Liver (tissue), 8 donors: ENCODE measurements at regions not wholly inside any gene's neighbourhood (a gene's known extent, or its start where the extent isn't known, plus 50 kb on each side); places are given as distances from the start of the nearest gene placed in this dataset.

Experiments used
- DNase-seq: peaks from one replicate; pipeline ENCODE4 v3.0.0-alpha.2; 2017; ENCODE audit warnings: low spot score
- H3K27ac ChIP-seq, 2 donors: one replicate each; pipeline ENCODE4 v1.7.0; 2013; ENCODE audit warnings: inconsistent platforms in 2 of 2, low read length in 2 of 2, control low read depth in 1 of 2, low read depth in 1 of 2, mild to moderate bottlenecking in 1 of 2
- H3K27me3 ChIP-seq, 4 donors: one replicate each; pipeline versions ENCODE4 v1.6.1 to v1.7.0; 2013; ENCODE audit warnings: low read length in 3 of 4, inconsistent platforms in 1 of 4, mild to moderate bottlenecking in 1 of 4, moderate library complexity in 1 of 4; ENCODE audit not compliant: control insufficient read depth in 4 of 4, insufficient read depth in 4 of 4
- H3K36me3 ChIP-seq, 4 donors: one replicate each; pipeline versions ENCODE4 v1.6.1 to v1.7.0; 2013; ENCODE audit warnings: low read length in 3 of 4, mild to moderate bottlenecking in 3 of 4, low read depth in 1 of 4, moderate library complexity in 1 of 4; ENCODE audit not compliant: control insufficient read depth in 4 of 4, insufficient read depth in 3 of 4
- H3K4me1 ChIP-seq, 4 donors: one replicate each; pipeline versions ENCODE4 v1.6.1 to v1.7.0; 2013; ENCODE audit warnings: low read length in 3 of 4, mild to moderate bottlenecking in 3 of 4, moderate library complexity in 1 of 4; ENCODE audit not compliant: control insufficient read depth in 4 of 4, insufficient read depth in 4 of 4
- H3K4me3 ChIP-seq, 3 donors: one replicate each; pipeline versions ENCODE4 v1.6.1 to v1.7.0; 2013; ENCODE audit warnings: low read length in 3 of 3, control low read depth in 1 of 3, low read depth in 1 of 3, mild to moderate bottlenecking in 1 of 3
- H3K9ac ChIP-seq, 2 donors: one replicate each; pipeline ENCODE4 v1.7.0; 2013; ENCODE audit warnings: low read length in 2 of 2, mild to moderate bottlenecking in 2 of 2, moderate library complexity in 2 of 2, control low read depth in 1 of 2, low read depth in 1 of 2
- H3K9me3 ChIP-seq, 4 donors: one replicate each; pipeline versions ENCODE4 v1.6.1 to v1.7.0; 2013; ENCODE audit warnings: low read length in 3 of 4; ENCODE audit not compliant: control insufficient read depth in 4 of 4
- CTCF ChIP-seq: fragments of 150-350 bp; IDR thresholded peaks from 2 replicates; pipeline ENCODE4 v1.5.1; 2017; ENCODE audit warnings: improper control_type of control experiment, low read depth, low read length; ENCODE audit not compliant: missing input control
- EGR1 ChIP-seq, 2 donors: IDR thresholded peaks; 2 replicates each; pipeline ENCODE4 v1.6.1; 2016 to 2018; ENCODE audit warnings: antibody characterized with exemption in 2 of 2, low read depth in 2 of 2
- FOXA2 ChIP-seq: IDR thresholded peaks from 2 replicates; pipeline ENCODE4 v1.6.1; 2016; ENCODE audit warnings: antibody characterized with exemption
- HNF4G ChIP-seq: IDR thresholded peaks from 2 replicates; pipeline ENCODE4 v1.6.1; 2016; ENCODE audit warnings: antibody characterized with exemption
- JUND ChIP-seq, 2 donors: IDR thresholded peaks; 2 replicates each; pipeline ENCODE4 v1.6.1; 2016; ENCODE audit warnings: antibody characterized with exemption in 2 of 2
- MAX ChIP-seq: IDR thresholded peaks from 2 replicates; pipeline ENCODE4 v1.6.1; 2016; ENCODE audit warnings: antibody characterized with exemption
- REST ChIP-seq: IDR thresholded peaks from 2 replicates; pipeline ENCODE4 v1.6.1; 2016; ENCODE audit warnings: antibody characterized with exemption, mild to moderate bottlenecking
- RXRA ChIP-seq, 2 donors: IDR thresholded peaks; 2 replicates each; pipeline ENCODE4 v1.6.1; 2017 to 2018; ENCODE audit warnings: antibody characterized with exemption in 2 of 2, mild to moderate bottlenecking in 1 of 2
- SP1 ChIP-seq: IDR thresholded peaks from 2 replicates; pipeline ENCODE4 v1.6.1; 2018; ENCODE audit warnings: antibody characterized with exemption, mild to moderate bottlenecking
- TAF1 ChIP-seq: conservative IDR thresholded peaks from 2 replicates; pipeline ENCODE4 v1.6.1; 2016; ENCODE audit warnings: antibody characterized with exemption, mild to moderate bottlenecking
- YY1 ChIP-seq: IDR thresholded peaks from 2 replicates; pipeline ENCODE4 v1.6.1; 2016; ENCODE audit warnings: antibody characterized with exemption, mild to moderate bottlenecking
- WGBS: extraction: QIAGEN DNeasy Blood & Tissue Kit; methylation state at CpG from one replicate; pipeline ENCODE4 v1.1.7; 2013; 5-methylcytosine and 5-hydroxymethylcytosine counted together
- TF ChIP-seq, protein P1 (sequence below): IDR thresholded peaks from 2 replicates; pipeline ENCODE4 v1.6.1; 2016; ENCODE audit warnings: antibody characterized with exemption
- donor health status: healthy.
- donor health status: healthy.
- donor health status: healthy.
- donor health status: healthy.
- donor health status: healthy.

- H3K27ac ChIP-seq = no peak overlapping the region
- no peak for TF ChIP-seq SP1
- no peak for TF ChIP-seq JUND (IDR thresholded peaks at IDR 0.05)
- TF ChIP-seq, protein P1, sequence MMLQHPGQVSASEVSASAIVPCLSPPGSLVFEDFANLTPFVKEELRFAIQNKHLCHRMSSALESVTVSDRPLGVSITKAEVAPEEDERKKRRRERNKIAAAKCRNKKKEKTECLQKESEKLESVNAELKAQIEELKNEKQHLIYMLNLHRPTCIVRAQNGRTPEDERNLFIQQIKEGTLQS = no peak
- TF ChIP-seq HNF4G = no peak
- no peak for TF ChIP-seq RXRA (IDR thresholded peaks at IDR 0.05)
- TF ChIP-seq EGR1 (IDR thresholded peaks at IDR 0.05; ENCODE audit: low read depth in 2 of 2) = no peak
- no peak for TF ChIP-seq MAX
- TF ChIP-seq FOXA2 = no peak
- TF ChIP-seq TAF1 = no peak
- no peak overlapping the region for H3K4me3 ChIP-seq
- no peak for DNase-seq
- WGBS = 65% methylated on average over 5 of the region's 5 CpGs
- no peaks in the 10 kb centered on the region for H3K4me1 ChIP-seq
- no peaks in the 10 kb centered on the region for H3K9me3 ChIP-seq
- H3K9ac ChIP-seq = no peak overlapping the region
- peaks cover 0 to 12% (median 0%) of the 10 kb centered on the region in 4 donors for H3K27me3 ChIP-seq
- H3K36me3 ChIP-seq = no peaks in the 10 kb centered on the region
These were observed 476.4 kb upstream of the ZEB2 start for GRCh38 chr2:144996225-144996795.

DNA sequence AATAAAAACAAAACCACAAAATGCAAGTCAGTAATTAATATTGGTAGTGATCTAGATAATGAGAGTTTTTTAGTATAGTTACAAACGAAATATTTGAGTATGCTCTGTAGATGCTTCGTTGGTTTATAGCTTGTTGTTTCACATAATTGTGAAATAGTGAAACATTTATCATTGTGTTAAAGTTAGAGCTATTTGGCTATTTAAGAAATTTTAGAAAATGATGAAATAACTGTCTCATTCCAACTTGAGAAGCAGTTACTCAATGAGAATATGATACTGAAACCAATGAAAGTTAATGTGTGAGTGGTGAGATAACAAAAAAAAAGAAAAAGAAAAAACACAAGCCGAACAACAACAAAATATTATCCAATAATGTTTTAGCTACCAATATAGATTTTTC is 475.6 kb upstream of the ZEB2 start:
- Histone ChIP-seq H3K4me1 (no peaks in the 10 kb centered on the region), H3K27me3 (peaks cover 0 to 12% (median 0%) of the 10 kb centered on the region in 4 donors), H3K9ac (no peak overlapping the region), H3K4me3 (no peak overlapping the region), H3K9me3 (no peaks in the 10 kb centered on the region), H3K27ac (no peak overlapping the region), H3K36me3 (no peaks in the 10 kb centered on the region)
- no peak for DNase-seq
- 66% methylated on average over 3 of the region's 3 CpGs for WGBS
- TF ChIP-seq EGR1 (IDR thresholded peaks at IDR 0.05; ENCODE audit: low read depth in 2 of 2) (no peak), JUND (IDR thresholded peaks at IDR 0.05) (no peak), SP1 (no peak)

GRCh38 chr2:144990661-144991060 is 470.7 kb upstream of the ZEB2 start:
- 96% methylated on average over 1 of the region's 1 CpG for WGBS
- no peak for DNase-seq
- H3K4me3 ChIP-seq = no peak overlapping the region
- H3K27me3 ChIP-seq = peaks cover 0 to 12% (median 0%) of the 10 kb centered on the region in 4 donors
- H3K4me1 ChIP-seq = no peaks in the 10 kb centered on the region
- no peaks in the 10 kb centered on the region for H3K9me3 ChIP-seq
- TF ChIP-seq REST (no peak), RXRA (IDR thresholded peaks at IDR 0.05) (no peak), CTCF (no peak), YY1 (no peak), FOXA2 (no peak), HNF4G (no peak), SP1 (no peak)
- TF ChIP-seq, protein P1 = no peak
- no peak overlapping the region for H3K9ac ChIP-seq
- no peak overlapping the region for H3K27ac ChIP-seq
- H3K36me3 ChIP-seq = no peaks in the 10 kb centered on the region
